NCI-H2227 (cell line): ENCODE measurements at regions not wholly inside any gene's neighbourhood (a gene's known extent, or its start where the extent isn't known, plus 50 kb on each side); places are given as distances from the start of the nearest gene placed in this dataset.
"Not testable (repeated sequence)": the region's sequence is repeated elsewhere in the genome, so short reads cannot be mapped to it uniquely, and the experiment has no call there.

Experiments
- DNase-seq: peaks from one replicate; lab custom pipeline; 2025; ENCODE audit not compliant: unreplicated experiment; lab: John Stamatoyannopoulos, UW

- no peak for DNase-seq
Observed at GRCh38 chr1:105310063-105310462, 1560.4 kb downstream of the AMY1C start.

- DNase-seq, result no peak
Observed at GRCh38 chr1:105317976-105318375, 1568.3 kb downstream of the AMY1C start.

- DNase-seq, result no peak
Observed at GRCh38 chr1:105326886-105327285, 1577.2 kb downstream of the AMY1C start.

GRCh38 chr1:105337420-105337819, 1587.7 kb downstream of the AMY1C start:
- no peak for DNase-seq

GRCh38 chr1:105343317-105343716, 1593.6 kb downstream of the AMY1C start:
- no peak for DNase-seq

- no peak for DNase-seq
Observed at GRCh38 chr1:105359457-105359856, 1609.8 kb downstream of the AMY1C start.

- no peak for DNase-seq
Observed at GRCh38 chr1:105362438-105362837, 1612.7 kb downstream of the AMY1C start.

GRCh38 chr1:105368446-105368845, 1618.7 kb downstream of the AMY1C start:
- DNase-seq, result no peak

- DNase-seq, result no peak
Observed at GRCh38 chr1:105373681-105374080, 1624.0 kb downstream of the AMY1C start.

- no peak for DNase-seq
Observed at GRCh38 chr1:105386489-105386888, 1636.8 kb downstream of the AMY1C start.

- DNase-seq, result no peak
Observed at GRCh38 chr1:105396001-105396400, 1646.3 kb downstream of the AMY1C start.

GRCh38 chr1:105398909-105399308, 1649.2 kb downstream of the AMY1C start:
- DNase-seq, result no peak

GRCh38 chr1:105399716-105400115, 1650.0 kb downstream of the AMY1C start:
- no peak for DNase-seq

- no peak for DNase-seq
Observed at GRCh38 chr1:105416261-105416660, 1640.2 kb upstream of the PRMT6 start.

GRCh38 chr1:105419030-105419429, 1637.4 kb upstream of the PRMT6 start:
- DNase-seq, result no peak

- no peak for DNase-seq
Observed at GRCh38 chr1:105427543-105427942, 1628.9 kb upstream of the PRMT6 start.

- DNase-seq, result no peak
Observed at GRCh38 chr1:105436589-105437259, 1619.8 kb upstream of the PRMT6 start.

GRCh38 chr1:105437847-105438246, 1618.6 kb upstream of the PRMT6 start:
- DNase-seq, result no peak

GRCh38 chr1:105442901-105443300, 1613.6 kb upstream of the PRMT6 start:
- DNase-seq, result no peak

GRCh38 chr1:105459759-105460158, 1596.7 kb upstream of the PRMT6 start:
- no peak for DNase-seq

- no peak for DNase-seq
Observed at GRCh38 chr1:105462308-105462707, 1594.2 kb upstream of the PRMT6 start.

- no peak for DNase-seq
Observed at GRCh38 chr1:105467549-105467948, 1588.9 kb upstream of the PRMT6 start.

GRCh38 chr1:105470541-105470940, 1585.9 kb upstream of the PRMT6 start:
- DNase-seq, result not testable (repeated sequence)
